ENCODE measurements at regions not wholly inside any gene's neighbourhood (a gene's known extent, or its start where the extent isn't known, plus 50 kb on each side); places are given as distances from the start of the nearest gene placed in this dataset.

DNA sequence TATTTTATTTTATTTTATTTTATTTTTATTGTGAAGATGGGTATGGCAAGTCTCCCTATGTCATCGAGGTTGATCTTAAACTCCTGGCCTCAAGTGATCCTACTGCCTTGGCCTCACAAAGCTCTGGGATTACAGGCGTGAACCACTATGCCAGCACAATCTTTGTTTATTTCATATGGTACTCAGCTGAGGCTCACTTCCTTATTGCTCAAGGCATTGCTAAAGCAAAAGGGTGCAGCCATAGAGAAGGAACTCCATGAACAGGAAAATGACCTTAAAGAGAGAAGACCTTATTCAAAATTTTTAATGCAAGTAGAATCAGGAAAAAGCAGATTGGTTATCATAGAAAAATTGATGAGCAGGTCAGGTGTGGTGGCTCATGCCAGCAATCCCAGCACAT, 110.6 kb upstream of the RBBP6 start:
- no peak for DNase-seq (ENCODE audit: low spot score)
- H3K27ac ChIP-seq (ENCODE audit: poor library complexity, severe bottlenecking): no peak overlapping the region
- TF ChIP-seq, protein P1, sequence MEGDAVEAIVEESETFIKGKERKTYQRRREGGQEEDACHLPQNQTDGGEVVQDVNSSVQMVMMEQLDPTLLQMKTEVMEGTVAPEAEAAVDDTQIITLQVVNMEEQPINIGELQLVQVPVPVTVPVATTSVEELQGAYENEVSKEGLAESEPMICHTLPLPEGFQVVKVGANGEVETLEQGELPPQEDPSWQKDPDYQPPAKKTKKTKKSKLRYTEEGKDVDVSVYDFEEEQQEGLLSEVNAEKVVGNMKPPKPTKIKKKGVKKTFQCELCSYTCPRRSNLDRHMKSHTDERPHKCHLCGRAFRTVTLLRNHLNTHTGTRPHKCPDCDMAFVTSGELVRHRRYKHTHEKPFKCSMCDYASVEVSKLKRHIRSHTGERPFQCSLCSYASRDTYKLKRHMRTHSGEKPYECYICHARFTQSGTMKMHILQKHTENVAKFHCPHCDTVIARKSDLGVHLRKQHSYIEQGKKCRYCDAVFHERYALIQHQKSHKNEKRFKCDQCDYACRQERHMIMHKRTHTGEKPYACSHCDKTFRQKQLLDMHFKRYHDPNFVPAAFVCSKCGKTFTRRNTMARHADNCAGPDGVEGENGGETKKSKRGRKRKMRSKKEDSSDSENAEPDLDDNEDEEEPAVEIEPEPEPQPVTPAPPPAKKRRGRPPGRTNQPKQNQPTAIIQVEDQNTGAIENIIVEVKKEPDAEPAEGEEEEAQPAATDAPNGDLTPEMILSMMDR (IDR thresholded peaks at IDR 0.05; ENCODE audit: poor library complexity, severe bottlenecking): no peak

DNA sequence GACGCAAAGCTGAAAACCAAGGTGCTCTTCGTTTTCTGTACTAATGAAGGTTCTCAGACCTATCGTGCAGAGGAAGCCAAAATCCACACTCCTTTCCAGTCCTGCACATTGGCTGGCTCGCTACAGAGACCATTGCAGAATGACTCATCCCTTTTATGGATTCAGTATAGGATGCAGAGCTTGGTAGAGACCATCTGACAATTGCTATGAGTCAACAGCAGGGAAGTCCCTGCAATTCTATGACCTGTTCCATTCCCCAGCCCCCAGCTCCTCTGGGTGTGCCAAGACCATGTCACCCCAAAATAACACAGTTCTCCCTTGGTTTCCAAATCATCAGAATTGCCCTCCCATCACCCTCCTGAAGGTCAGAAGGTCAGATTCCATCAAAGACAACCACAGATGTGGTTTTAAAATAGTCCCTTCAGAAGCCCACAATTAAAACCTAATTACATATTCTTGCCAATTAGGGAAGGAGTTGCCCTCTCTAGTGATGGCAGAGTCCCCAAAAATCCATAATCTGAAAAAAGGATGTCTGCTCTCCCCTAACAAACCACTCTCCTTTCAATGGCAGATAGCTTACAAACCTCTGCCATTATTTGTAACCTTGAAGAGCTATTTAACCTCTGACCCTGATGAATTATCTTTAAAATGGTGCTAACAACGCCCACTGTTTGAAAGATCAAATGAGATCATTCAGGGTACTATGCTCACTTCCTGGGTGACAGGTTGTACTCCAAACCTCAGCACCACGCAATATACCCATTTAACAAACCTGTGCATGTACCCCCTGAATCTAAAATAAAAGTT, 108.2 kb upstream of the RBBP6 start:
- peak; percentile 61; the same call in 2 of the 3 replicates for ATAC-seq (ENCODE audit: low read depth)
- Histone ChIP-seq H3K9me3 (ENCODE audit: severe bottlenecking) (no peaks in the 10 kb centered on the region), H3K27ac (ENCODE audit: poor library complexity, severe bottlenecking) (no peak overlapping the region), H3K4me1 (ENCODE audit: insufficient read depth, poor library complexity, severe bottlenecking) (no peaks in the 10 kb centered on the region), H3K27me3 (ENCODE audit: insufficient read depth, poor library complexity, severe bottlenecking) (peaks cover 13% of the 10 kb centered on the region), H3K36me3 (ENCODE audit: low read depth) (no peaks in the 10 kb centered on the region), H3K4me3 (ENCODE audit: severe bottlenecking) (no peak overlapping the region)
- DNase-seq (ENCODE audit: low spot score): no peak
- TF ChIP-seq, protein P1 (IDR thresholded peaks at IDR 0.05; ENCODE audit: poor library complexity, severe bottlenecking): no peak

More for the DNA sequence above, 110.6 kb upstream of the RBBP6 start:
- H3K4me3 ChIP-seq (ENCODE audit: severe bottlenecking): no peak overlapping the region
- H3K27me3 ChIP-seq (ENCODE audit: insufficient read depth, poor library complexity, severe bottlenecking): peaks cover 10% of the 10 kb centered on the region
- no peak for ATAC-seq (ENCODE audit: low read depth)
- H3K36me3 ChIP-seq (ENCODE audit: low read depth): no peaks in the 10 kb centered on the region
- no peaks in the 10 kb centered on the region for H3K4me1 ChIP-seq (ENCODE audit: insufficient read depth, poor library complexity, severe bottlenecking)
- H3K9me3 ChIP-seq (ENCODE audit: severe bottlenecking): no peaks in the 10 kb centered on the region

DNA sequence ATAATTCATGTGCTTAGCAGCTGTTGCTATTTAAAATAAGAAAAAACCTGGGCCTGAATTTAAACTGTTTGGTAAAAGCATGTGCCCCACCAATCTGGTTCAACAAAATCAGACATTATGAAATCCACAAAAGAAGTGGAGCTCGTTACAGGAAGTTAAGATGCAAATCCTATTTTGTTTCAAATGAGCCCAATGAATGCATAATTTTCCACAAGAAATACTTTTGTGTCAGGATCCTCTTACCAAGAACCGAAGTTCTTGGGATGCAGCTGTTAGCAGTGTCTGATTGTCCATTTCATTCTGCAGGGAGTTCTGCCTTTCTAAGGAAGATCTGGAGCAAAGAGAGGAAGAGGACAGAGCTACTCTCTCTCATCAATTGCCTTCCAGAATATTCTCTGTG, 105.7 kb upstream of the RBBP6 start:
- H3K9me3 ChIP-seq (ENCODE audit: severe bottlenecking): no peaks in the 10 kb centered on the region
- no peak overlapping the region for H3K4me3 ChIP-seq (ENCODE audit: severe bottlenecking)
- no peak for ATAC-seq (ENCODE audit: low read depth)
- H3K27me3 ChIP-seq (ENCODE audit: insufficient read depth, poor library complexity, severe bottlenecking): peaks cover 7% of the 10 kb centered on the region
- H3K27ac ChIP-seq (ENCODE audit: poor library complexity, severe bottlenecking): no peak overlapping the region
- H3K4me1 ChIP-seq (ENCODE audit: insufficient read depth, poor library complexity, severe bottlenecking): no peaks in the 10 kb centered on the region
- no peak for DNase-seq (ENCODE audit: low spot score)
- TF ChIP-seq, protein P1 (IDR thresholded peaks at IDR 0.05; ENCODE audit: poor library complexity, severe bottlenecking): no peak
- H3K36me3 ChIP-seq (ENCODE audit: low read depth): no peaks in the 10 kb centered on the region

DNA sequence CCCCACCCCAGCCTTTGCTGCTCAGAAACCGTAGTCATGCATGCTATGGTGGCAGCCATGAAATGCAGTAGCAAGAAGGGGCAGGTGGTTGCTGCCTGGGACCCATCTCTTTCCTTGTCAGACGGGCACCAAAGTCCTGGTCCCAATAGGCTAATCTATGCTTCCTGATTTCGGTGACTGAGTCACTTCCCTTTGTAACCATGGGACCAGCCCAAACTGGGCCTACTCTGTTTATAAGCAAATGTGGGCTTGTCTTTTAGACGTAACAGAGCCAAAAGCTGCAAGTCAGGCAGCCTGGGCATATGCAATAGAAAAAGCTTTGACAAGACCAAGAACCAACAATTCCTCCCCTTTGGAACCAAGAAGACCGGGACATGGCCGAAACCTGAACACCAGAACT, 99.1 kb upstream of the RBBP6 start:
- TF ChIP-seq, protein P1 (IDR thresholded peaks at IDR 0.05; ENCODE audit: poor library complexity, severe bottlenecking): no peak
- H3K27me3 ChIP-seq (ENCODE audit: insufficient read depth, poor library complexity, severe bottlenecking): no peaks in the 10 kb centered on the region
- DNase-seq (ENCODE audit: low spot score) (no peak), ATAC-seq (ENCODE audit: low read depth) (no peak)
- H3K4me1 ChIP-seq (ENCODE audit: insufficient read depth, poor library complexity, severe bottlenecking): no peaks in the 10 kb centered on the region
- no peaks in the 10 kb centered on the region for H3K9me3 ChIP-seq (ENCODE audit: severe bottlenecking)
- no peaks in the 10 kb centered on the region for H3K36me3 ChIP-seq (ENCODE audit: low read depth)
- no peak overlapping the region for H3K27ac ChIP-seq (ENCODE audit: poor library complexity, severe bottlenecking)
- no peak overlapping the region for H3K4me3 ChIP-seq (ENCODE audit: severe bottlenecking)

DNA sequence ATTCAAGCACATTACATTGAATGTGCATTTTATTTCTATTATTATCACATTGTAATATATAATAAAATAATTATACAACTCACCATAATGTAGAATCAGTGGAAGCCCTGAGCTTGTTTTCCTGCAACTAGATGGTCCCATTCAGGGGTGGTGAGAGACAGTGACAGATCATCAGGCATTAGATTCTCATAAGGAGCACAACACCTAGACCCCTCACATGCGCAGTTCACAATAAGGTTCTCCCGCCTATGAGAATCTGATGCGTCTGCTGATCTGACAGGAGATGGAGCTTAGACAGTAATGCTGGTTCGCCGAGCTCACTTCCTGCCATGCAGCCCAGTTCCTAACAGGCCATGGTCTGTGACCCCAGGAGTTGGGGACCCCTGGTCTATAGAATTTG, 96.7 kb upstream of the RBBP6 start:
- H3K27me3 ChIP-seq (ENCODE audit: insufficient read depth, poor library complexity, severe bottlenecking): no peaks in the 10 kb centered on the region
- H3K9me3 ChIP-seq (ENCODE audit: severe bottlenecking): no peaks in the 10 kb centered on the region
- TF ChIP-seq, protein P1 (IDR thresholded peaks at IDR 0.05; ENCODE audit: poor library complexity, severe bottlenecking): no peak
- no peak overlapping the region for H3K4me3 ChIP-seq (ENCODE audit: severe bottlenecking)
- H3K27ac ChIP-seq (ENCODE audit: poor library complexity, severe bottlenecking): no peak overlapping the region
- no peaks in the 10 kb centered on the region for H3K36me3 ChIP-seq (ENCODE audit: low read depth)
- H3K4me1 ChIP-seq (ENCODE audit: insufficient read depth, poor library complexity, severe bottlenecking): no peaks in the 10 kb centered on the region
- DNase-seq (ENCODE audit: low spot score) (no peak), ATAC-seq (ENCODE audit: low read depth) (no peak)
